CD4-positive, alpha-beta T cell treated with Interferon alpha-2 for 1 hour (primary cell): ENCODE measurements at regions not wholly inside any gene's neighbourhood (a gene's known extent, or its start where the extent isn't known, plus 50 kb on each side); places are given as distances from the start of the nearest gene placed in this dataset.

ENCODE experiments used
- DNase-seq, 2 donors: peaks; one replicate each; pipeline ENCODE4 v3.0.0-alpha.2; 2020 to 2022

DNA sequence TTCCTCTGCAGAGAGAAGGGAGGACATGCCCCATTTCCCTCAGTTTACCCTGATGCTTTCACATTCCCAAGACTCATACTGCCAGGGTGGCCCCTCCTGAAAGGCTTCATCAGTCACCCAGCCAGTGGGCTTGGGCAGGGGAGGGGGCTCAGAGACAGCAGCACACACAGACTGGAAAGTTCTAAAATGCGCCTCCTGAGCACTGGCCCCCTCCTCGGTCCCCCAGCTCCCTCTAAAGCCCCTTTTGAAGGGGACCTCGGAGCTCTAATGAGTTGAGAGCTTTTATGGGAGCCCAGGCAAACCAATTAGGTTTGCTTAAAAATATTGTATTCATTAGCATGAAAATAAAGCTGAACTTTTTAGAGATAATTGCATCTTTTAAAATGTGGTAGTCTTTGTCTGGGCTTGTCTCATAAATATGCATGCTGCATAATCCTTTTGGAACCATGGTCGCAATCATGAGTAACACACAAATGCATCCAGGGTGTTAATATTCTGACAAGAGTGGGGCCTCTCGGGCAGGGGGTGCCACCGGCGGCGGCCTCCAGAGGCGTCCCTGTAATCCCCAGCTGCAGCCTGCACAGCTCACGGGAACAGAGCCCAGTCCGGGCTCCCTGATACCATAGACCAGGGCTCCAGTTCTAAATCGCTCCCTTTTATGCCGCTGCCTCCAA lies 78.5 kb downstream of the RPLP1 start:
- DNase-seq: no peak

DNA sequence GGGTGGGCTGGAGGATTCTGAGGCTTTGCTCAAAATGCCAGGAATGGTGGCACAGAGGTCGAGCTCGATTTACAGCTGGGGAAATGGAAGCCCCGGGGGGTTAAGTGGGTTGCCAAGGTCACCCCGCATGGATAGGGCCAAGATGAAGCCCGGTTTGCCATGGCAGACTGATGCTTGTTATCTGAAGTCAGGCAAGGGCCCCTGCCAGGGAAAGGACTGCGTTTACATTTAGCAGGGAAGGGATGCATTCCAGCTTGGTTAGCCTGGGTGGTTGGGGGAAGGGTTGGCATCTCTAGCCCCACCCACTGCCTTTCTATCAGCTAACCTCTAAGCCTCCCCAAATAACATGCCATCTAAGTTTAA lies 79.0 kb downstream of the RPLP1 start:
- DNase-seq: no peak

DNA sequence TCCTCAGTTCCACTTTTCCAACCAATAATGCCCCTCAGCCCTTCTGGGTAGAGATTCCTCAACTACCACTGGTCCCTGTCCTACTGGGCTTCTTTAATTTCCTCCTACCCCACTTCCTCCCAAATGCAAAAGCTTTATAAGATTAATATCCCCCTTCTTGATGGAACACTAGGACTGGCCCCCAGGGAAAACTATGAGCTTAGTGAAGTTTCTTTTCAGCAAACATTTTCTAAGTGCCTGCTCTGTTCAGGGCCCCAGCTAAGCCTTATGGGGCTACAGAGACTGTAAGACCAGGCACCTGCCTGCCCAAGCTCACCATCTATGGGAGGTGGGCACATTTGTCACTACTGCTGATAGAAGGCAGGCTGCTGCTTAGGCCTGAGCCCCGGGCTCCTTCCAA lies 79.4 kb downstream of the RPLP1 start:
- DNase-seq: no peak

DNA sequence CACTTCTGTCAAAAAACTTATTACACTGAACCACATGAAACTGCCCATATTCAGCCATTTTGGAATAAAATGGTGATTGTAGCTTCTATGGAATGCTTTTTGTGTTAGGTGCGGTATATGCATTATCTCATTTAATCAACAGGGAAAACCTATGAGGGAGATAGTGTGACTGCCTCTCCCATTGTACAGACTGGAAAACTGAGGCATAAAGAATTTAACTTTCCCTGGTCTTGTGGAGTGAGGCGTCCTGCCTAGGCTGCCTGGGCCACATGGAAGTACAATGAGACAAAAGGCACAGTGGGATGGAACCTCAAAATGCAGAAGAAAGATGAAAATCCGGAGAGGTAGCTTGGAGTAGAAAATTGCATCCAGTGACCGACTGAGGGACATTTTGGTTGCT lies 80.2 kb downstream of the RPLP1 start:
- no peak for DNase-seq

DNA sequence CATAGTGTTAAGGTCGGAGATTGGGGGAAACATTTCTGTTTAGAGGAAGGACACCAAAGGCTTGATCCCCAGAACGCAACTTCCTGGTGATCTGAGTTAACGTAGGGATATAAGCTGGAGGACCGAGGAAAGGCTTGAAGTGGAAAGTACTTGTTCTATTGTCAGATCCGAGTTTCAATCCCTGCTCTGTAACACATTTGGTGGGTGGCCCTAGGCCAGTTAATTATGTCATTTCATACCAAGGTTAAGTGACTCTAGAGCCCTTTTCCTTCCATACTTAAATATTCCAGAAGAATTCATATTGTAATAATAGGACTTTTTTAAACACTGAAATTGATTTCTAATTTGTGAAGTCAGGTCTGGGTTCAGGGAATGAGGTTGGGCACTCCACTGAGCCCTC lies 80.9 kb downstream of the RPLP1 start:
- DNase-seq: no peak

DNA sequence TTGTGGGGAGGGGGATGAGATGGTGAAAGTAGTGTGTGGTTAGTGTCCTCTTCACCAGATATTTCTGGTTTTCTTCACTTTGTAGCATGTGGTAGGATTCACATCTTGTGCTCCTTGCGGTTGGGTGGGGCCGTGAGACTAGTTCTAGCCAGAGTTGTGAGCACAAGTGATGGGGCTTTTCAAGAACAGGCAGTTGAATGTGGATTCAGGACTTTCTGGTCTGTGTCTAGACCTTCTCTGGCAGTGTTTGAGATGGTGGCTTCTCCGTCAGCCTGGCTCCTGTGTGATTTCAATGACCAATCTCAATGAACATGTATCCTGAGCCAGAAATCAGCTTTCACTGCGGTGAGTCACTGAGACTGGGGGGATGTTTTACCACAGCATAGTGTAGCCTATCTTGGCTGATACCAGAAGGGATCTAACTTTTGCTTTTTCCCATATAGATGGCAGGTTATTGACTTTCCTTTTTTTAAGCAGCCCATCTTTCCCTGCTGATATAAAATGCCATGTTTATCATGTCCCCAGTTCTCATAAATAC lies 82.6 kb downstream of the RPLP1 start:
- DNase-seq: no peak

DNA sequence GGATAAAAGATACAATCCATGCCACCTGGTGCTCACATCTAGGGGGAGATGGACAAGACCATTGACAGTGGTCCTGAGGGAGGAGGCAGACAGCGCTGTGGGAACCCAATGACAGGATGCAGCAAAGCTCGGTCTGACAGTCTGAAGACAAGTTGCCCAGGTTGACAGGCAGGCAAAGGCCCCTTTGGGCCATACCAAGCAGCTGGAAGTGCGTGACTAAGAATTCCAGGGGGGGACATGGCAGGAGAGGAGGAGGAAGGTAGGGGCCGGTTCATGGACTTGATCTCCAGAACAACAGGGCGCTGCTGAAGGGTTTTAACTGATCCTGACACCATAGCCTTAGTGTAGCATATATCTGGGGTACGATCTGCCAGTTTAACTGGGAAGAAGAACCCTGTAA lies 83.4 kb downstream of the RPLP1 start:
- DNase-seq: no peak

DNA sequence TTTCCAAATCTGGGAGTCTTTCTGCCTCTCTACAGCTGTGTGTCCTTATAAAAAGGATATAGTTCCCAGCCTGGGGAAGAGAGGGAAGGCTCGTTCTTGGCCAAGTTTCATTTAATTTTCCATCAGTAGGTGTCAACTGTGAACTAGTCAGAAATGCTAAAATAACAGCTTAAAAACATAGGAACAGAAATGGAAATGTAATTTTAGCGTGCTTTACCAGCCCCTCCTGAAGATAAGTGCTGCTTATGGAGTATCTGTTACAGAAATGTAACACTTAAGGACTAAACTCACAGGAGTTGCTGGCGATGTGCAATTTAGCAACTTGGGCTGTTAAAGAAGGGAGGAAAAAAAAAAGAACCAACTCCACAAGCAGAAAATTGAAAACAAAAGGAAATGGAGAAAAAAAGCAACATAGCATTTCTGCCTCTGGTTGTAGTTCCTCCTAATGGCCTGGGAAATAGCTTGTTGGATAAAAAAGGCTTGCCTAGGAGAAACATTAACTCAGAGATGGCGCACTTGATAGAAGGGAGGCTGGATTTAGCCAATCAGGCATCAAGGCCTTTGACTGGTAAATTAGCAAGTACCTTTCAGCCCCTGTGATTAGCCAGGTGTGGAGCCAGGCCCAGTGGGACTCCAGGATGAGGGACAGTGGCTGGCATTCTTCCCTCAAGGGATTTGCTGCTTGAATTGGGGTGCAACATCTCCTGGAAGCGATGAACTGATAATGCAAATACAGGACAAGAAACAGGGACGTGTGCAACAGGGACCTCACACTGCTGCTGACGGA lies 84.3 kb downstream of the RPLP1 start:
- DNase-seq: no peak

DNA sequence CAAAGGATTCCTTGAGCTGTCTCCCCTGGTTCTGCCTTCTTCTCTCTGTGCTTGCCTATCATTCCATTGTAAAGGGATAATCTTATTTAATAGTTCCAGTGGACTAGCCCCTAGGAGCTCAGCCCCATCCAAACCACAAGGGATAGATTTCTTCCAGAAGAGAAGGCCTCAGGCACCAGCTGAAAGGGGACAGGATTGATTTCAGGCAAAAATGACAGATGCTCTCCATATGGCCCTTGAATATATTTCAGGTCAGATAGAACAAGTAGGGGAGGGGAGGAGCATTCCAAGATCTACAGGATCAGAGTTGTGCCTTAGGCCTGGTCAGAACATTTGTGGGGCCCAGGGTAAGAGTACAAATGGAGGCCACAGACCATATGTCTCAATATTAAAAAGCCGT lies 85.3 kb downstream of the RPLP1 start:
- DNase-seq: no peak

DNA sequence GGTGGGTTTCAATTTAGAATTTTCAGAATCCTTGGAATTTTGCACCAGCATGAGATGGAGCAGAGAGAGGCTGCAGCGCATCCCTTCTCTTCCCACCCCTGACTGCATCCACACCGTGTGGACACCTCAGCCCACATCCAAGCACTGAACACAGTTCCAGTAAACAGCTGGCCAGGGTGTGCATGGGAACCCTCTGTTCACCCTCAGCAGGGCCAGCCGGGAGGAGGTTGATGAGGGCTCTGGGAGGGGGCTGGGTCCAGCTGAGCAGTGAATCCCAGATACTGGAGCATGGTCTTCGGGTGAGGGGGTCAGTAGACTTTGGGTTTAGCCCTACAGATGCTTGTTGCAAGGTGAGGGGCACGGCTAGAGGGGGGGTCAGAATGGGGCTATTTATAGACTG lies 85.8 kb downstream of the RPLP1 start:
- no peak for DNase-seq

DNA sequence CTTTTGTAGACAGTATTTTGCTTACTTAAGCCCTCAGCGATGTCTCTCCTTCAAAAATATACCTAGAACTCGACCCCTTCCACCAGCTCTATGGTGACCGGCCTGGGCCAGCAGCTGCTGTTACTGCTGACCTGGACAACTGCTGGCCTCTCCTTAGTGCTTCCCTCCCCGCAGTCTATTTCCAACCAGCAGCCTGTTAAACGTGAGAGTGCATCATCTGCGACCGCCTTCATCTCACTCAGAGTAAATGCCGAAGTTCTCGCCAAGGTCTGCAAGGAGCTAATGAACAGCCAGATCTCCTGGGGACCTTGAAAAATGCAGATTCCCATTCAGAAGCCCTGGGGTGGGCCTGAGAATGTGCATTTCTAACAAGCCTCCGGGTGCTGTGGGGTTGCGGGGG lies 86.7 kb downstream of the RPLP1 start:
- no peak for DNase-seq

DNA sequence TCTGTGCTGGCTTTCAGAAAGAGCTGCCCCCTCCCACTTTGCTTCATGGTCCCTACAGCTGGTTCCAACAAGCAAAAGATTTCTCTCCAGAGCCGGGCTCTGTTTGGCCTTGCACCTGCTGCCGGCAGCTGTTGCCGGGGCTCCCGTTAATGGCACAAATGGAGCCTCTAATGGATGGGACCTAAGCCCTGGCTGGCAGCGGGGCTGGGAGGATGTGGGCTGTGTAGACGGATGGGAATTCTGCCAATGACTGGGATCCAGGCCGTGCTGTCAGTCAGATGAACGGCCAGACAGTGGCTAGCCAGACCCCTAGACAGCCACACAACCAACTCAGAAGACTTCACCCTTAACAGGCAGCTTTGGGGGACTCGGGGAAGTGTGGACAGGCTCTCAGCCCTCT lies 88.0 kb downstream of the RPLP1 start:
- DNase-seq: no peak

DNA sequence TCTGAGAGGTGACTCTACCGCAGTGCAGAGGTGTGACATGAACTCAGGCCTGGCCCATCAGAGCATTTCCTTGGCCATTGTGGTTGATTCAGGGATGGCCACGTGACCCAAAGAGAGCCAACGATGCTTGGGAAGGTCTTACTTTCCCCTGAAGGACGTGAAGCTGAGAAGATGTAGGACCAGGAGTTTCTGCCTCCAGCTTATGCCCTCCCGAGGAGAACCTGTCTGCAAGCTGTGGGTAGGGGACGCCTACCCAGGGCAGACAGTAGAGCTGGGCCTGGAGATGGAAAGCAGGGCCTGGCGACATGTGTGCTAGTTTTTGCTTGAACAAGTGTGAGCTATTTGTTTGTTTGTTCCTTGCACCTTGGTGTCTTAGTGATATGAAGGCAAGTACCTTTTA lies 89.4 kb downstream of the RPLP1 start:
- DNase-seq: no peak

DNA sequence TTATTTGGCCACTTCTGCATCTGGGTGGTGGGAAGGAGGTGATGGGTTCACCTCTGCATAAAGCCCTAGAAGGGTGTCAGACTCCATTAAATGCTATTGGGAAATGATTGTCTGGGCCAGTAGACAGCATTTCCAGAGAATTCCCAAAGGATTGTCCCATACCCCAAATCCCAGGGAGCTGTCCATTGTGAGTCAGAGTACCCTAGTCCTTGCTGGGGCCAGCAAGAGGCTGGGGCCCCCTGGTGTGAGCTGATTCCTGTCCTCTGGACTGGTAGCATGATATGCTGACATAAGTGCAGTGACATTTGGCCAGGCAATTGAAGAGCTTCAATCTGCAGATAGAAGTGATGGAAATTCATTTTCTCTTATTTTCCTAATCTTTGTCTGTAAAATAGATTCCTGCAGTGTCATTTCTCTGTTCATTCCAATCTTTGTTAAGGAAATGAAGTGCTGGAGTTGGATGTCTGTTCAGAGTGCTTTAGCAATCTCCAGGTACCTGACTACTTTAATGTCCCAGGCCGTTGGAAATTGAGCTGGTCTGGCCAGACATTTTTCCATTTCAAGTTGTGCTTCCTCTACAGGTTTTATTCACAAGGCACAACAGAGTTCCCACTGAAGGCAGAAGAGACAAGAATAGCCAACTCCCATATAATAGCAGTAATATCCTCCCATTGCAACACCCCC lies 91.2 kb downstream of the RPLP1 start:
- no peak for DNase-seq

DNA sequence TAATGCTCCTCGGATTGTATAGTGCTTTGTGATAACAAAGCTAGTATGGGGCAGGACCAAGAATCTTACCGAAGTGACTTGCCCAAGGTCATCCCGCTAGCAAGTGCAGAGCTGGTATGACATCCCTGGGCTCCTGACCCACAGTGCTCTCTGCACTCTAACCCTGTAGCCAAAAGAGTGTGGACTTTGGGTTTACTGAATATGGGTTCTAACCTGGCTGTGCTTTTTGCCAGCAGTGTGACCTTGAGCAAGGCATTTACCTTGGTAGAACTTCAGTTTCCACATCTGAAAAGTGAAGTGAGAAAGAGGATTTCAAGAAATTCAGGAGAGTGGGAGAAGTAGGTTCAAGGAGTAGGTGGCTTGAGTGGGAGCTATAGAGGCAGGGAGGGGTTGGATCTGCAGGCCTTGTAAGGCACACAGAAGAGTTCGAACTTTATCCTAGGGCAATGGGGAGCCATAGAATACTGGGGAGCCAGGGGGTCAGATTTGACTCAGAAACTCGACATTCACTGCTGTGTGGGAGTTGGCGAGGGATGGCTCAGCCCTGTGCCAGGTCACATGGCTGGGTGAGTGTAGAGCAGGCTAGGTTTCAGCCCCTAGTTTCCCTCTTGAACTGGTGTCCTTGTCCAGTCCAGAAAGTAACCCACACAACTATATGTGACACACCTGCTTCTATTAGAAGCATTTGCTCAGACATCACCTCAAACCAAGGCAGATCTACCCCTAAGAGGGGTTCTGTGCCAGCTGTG lies 91.9 kb downstream of the RPLP1 start:
- no peak for DNase-seq

DNA sequence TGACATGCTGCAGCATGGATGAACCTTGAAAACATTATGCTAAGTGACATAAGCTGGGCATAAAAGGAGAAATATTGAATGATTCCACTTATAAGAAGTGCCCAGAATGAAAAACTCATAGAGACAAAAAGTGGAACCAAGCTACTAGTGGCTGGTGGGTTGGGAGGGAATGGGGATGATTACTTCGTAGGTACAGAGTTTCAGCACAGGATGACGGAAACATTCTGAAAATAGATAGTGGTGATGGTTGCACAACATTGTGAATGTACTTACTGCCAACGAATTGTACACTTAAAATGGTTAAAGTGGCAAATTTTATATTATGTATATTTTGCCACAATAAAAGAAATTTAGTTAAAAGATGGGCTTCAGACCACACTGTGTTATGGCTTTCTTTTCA lies 93.6 kb downstream of the RPLP1 start:
- no peak for DNase-seq

DNA sequence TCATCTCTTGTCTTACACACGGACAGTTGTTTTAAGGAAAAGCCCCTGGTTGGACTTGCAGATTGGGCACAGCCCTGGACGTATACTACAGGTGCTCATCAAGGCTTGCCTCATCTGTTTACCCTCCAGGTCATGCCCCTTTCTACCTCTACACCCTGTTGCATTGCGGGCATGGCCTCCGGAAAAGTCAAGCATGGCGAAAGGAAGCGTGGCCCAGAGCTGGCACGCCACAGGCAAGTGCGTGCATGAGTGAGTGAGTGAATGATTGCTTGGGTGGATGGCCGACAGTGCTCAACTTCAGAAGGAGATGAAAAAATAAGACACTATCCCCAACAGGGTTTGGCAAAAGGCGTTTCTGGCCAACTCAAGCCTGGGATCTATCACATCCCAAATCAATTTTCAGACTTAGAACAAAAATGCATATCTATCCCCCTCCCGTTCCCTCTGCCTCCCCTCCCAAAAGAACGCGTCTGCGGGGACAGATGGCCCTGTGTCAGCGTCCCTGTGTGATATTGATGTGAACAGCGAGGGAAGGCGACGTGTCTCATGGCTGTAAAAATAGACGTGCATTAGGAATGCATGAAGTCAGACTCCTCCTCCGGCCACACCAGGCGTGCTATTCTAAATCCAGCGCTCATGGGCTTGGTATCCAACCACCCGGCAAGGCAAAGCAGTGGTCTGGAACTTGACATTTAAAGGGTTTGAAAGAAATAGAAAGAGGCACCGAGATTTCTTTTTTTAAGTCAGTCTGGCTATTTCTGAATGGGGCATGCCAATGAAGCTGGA lies 96.0 kb downstream of the RPLP1 start:
- no peak for DNase-seq

DNA sequence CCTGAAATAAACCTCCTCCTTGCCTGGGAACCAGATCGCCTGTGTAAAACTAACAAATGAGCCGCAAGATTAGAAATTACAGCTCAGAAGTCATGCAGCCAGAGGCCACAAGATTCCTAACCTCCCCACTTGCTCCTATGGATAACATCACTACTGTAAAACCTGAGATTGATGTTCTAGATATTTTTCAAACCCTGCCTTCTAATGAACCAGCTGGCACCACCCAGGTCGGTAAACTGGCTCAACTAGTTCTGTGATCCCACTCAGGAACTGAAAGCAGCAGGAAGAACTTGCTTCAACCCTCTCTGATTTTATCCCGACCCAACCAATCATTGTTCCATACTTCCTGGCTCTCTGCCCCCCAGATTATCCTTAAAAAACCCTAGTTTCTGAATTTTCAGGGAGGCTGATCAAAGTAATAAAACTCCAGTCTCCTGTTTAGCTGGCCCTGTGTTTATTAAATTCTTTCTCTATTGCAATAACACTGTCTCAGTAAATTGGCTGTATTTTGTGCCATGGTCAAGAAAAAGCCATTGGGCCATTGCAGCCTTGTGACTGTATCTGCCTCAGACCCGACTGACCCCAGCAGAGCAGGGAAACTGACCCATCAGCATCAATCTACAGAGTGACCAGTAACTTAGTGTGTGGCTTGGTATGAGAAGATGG lies 98.9 kb downstream of the RPLP1 start:
- DNase-seq: no peak

DNA sequence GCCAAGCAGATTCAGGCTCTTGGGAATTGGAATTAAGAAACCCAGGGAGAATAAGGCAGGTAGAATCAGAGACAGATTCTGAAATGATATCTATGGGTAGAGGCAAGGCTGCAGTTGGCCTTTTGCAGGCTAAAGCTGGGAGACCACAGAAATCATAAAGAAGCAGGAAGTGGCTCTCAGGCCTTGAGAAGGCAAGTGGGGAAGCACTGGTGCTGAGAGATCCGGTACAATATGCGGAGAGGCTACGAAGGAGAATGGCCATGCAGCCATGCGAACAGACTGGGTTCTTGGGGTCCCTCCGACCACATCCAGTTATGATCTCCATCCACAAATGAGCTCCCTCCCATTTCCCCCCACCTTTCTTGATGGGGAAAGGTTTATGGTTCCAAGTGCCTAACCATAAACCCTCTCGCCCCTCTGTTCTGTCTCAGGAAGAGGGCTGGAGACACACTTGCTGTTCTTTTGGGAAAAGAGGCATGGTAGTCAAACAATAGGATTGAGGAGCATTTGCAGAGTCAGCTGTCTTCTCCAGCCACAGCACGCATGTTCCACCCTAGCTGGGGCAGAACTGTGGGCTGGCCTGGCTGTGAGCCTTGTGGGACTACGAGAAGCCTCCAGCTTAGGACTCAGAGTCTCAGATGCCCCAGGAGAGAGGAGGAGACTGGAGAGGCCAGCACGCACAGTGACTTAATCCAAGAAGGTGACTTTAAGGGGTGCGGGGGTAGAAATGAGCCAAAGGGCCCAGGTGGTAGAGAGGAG lies 99.6 kb downstream of the RPLP1 start:
- no peak for DNase-seq

DNA sequence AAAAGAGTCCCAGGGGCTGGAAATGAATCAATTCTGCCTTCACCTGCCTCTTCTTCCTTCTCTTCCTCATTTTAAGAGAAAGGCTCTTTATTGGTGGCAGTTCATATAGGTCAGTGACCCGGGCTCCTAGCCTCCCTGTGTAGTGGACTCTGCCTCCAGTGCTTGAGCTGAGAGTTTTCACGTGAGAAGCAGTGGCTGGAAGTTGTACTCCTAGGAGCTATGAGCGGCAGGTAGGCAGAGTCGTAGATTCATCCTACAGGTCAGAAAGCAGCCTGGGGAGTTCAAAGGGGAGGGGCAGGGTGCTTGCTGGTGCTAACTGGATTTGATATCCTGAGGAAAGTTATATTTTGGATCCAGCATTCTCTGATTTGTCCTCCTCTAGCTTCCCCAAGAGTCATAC lies 101.1 kb downstream of the RPLP1 start:
- no peak for DNase-seq
